HG02840 (cell line): ENCODE measurements at regions not wholly inside any gene's neighbourhood (a gene's known extent, or its start where the extent isn't known, plus 50 kb on each side); places are given as distances from the start of the nearest gene placed in this dataset.

ENCODE experiments used
- ATAC-seq: cut with Tn5 transposase; IDR thresholded peaks from one replicate; pipeline ENCODE4 v1.9.1; 2021; ENCODE audit warnings: mild to moderate bottlenecking, moderate library complexity, moderate number of reproducible peaks; ENCODE audit not compliant: unreplicated experiment, low FRiP score

- no peak for ATAC-seq
These were observed 685.6 kb downstream of the AMY1C start for GRCh38 chr1:104435255-104435654.

GRCh38 chr1:104440011-104440410 is 690.3 kb downstream of the AMY1C start:
- no peak for ATAC-seq

- no peak for ATAC-seq
These were observed 707.0 kb downstream of the AMY1C start for GRCh38 chr1:104456724-104457123.

- ATAC-seq: no peak
These were observed 710.2 kb downstream of the AMY1C start for GRCh38 chr1:104459886-104460285.

GRCh38 chr1:104460880-104461279 is 711.2 kb downstream of the AMY1C start:
- ATAC-seq: no peak

- no peak for ATAC-seq
These were observed 713.5 kb downstream of the AMY1C start for GRCh38 chr1:104463126-104463697.

- ATAC-seq: no peak
These were observed 716.4 kb downstream of the AMY1C start for GRCh38 chr1:104466068-104466467.

GRCh38 chr1:104467590-104467989 is 717.9 kb downstream of the AMY1C start:
- ATAC-seq: no peak

- no peak for ATAC-seq
These were observed 718.6 kb downstream of the AMY1C start for GRCh38 chr1:104468282-104468681.

GRCh38 chr1:104476126-104476525 is 726.4 kb downstream of the AMY1C start:
- ATAC-seq: no peak

GRCh38 chr1:104488296-104489015 is 738.8 kb downstream of the AMY1C start:
- ATAC-seq: no peak

- no peak for ATAC-seq
These were observed 776.6 kb downstream of the AMY1C start for GRCh38 chr1:104526158-104526795.

- no peak for ATAC-seq
These were observed 782.3 kb downstream of the AMY1C start for GRCh38 chr1:104531990-104532389.

- ATAC-seq: no peak
These were observed 824.9 kb downstream of the AMY1C start for GRCh38 chr1:104574620-104575019.

GRCh38 chr1:104592926-104593325 is 843.2 kb downstream of the AMY1C start:
- ATAC-seq: no peak

- ATAC-seq: no peak
These were observed 843.9 kb downstream of the AMY1C start for GRCh38 chr1:104593413-104594187.

- ATAC-seq: no peak
These were observed 867.8 kb downstream of the AMY1C start for GRCh38 chr1:104617474-104617873.

GRCh38 chr1:104621221-104621620 is 871.5 kb downstream of the AMY1C start:
- no peak for ATAC-seq

GRCh38 chr1:104624538-104624937 is 874.8 kb downstream of the AMY1C start:
- ATAC-seq: no peak

GRCh38 chr1:104629589-104629988 is 879.9 kb downstream of the AMY1C start:
- ATAC-seq: no peak

- ATAC-seq: no peak
These were observed 881.0 kb downstream of the AMY1C start for GRCh38 chr1:104630567-104631149.
